ENCODE measurements at regions not wholly inside any gene's neighbourhood (a gene's known extent, or its start where the extent isn't known, plus 50 kb on each side); places are given as distances from the start of the nearest gene placed in this dataset.

DNA sequence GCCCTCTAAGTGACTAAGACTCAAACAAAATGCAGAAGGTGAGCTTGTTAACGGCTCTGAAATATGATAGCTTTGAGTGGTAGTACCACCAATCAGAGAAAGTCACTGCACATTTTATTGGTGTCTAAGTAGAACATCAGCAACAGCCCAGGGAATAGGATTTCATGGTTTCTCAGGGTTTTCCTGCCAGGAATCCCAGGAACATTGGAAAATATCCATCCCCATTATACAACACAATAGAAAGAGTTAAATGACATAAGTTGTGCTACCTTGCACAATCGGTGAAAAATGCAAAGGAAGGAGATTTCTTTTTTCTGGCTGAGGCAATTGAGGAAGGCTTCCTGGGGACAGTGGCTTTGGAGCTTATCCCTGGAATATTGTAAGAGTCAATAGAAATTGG, 283.1 kb downstream of the HLX start:
- Histone ChIP-seq H3K36me3 (no peaks in the 10 kb centered on the region), H3K4me3 (no peak overlapping the region), H3K27ac (no peak overlapping the region), H3K4me1 (peaks cover 2 to 64% (median 32%) of the 10 kb centered on the region in 6 donors), H3K9me3 (no peaks in the 10 kb centered on the region), H3K27me3 (replicated peaks in 1 of 7) (peaks cover 0 to 8% (median 0%) of the 10 kb centered on the region in 7 donors)
- intact Hi-C loops (cut with DNase I; ENCODE audit: low total_unique reads), result no loop called here
- TF ChIP-seq POLR2AphosphoS5 (IDR thresholded peaks at IDR 0.05), result no peak
- TF ChIP-seq, protein P1, sequence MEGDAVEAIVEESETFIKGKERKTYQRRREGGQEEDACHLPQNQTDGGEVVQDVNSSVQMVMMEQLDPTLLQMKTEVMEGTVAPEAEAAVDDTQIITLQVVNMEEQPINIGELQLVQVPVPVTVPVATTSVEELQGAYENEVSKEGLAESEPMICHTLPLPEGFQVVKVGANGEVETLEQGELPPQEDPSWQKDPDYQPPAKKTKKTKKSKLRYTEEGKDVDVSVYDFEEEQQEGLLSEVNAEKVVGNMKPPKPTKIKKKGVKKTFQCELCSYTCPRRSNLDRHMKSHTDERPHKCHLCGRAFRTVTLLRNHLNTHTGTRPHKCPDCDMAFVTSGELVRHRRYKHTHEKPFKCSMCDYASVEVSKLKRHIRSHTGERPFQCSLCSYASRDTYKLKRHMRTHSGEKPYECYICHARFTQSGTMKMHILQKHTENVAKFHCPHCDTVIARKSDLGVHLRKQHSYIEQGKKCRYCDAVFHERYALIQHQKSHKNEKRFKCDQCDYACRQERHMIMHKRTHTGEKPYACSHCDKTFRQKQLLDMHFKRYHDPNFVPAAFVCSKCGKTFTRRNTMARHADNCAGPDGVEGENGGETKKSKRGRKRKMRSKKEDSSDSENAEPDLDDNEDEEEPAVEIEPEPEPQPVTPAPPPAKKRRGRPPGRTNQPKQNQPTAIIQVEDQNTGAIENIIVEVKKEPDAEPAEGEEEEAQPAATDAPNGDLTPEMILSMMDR (IDR thresholded peaks at IDR 0.05 in 8 of 11, conservative IDR thresholded peaks at IDR 0.05 in 3 of 11), result no peak
- TF ChIP-seq POLR2A (IDR thresholded peaks at IDR 0.05), result no peak
- DNase-seq, result no peak
- WGBS, 5 donors, result 61 to 84% (median 76%) methylated on average over 2 of the region's 2 CpGs

DNA sequence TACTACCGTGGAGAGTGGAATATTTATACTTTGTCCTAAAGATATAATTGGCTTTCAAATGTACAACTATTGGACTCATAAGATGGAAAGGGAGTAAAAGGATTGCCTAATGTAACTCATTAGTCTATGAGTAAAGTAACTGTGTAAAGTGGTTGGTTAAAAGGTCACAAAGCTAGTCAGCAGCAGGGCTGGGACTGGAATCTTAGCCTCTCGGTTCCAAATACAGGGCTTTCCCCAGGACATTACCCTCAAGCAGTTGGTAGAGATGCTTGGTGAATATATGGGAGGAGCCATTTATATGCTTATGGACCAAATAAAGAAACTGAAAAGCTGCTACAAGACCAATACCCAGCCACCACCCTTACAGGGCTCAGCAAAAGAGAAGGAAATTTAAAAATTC, 283.7 kb downstream of the HLX start:
- Histone ChIP-seq H3K27me3 (replicated peaks in 1 of 7) (peaks cover 0 to 8% (median 0%) of the 10 kb centered on the region in 7 donors), H3K36me3 (no peaks in the 10 kb centered on the region), H3K4me1 (peaks cover 2 to 64% (median 31%) of the 10 kb centered on the region in 6 donors), H3K27ac (no peak overlapping the region), H3K9me3 (no peaks in the 10 kb centered on the region), H3K4me3 (no peak overlapping the region)
- no peak for DNase-seq
- TF ChIP-seq POLR2A (IDR thresholded peaks at IDR 0.05) (no peak), POLR2AphosphoS5 (IDR thresholded peaks at IDR 0.05) (no peak)
- TF ChIP-seq, protein P1 (IDR thresholded peaks at IDR 0.05 in 8 of 11, conservative IDR thresholded peaks at IDR 0.05 in 3 of 11), result no peak
- intact Hi-C loops (cut with DNase I; ENCODE audit: low total_unique reads), result no loop called here
- 64 to 91% (median 83%) methylated on average over 2 of the region's 2 CpGs for WGBS, 5 donors

DNA sequence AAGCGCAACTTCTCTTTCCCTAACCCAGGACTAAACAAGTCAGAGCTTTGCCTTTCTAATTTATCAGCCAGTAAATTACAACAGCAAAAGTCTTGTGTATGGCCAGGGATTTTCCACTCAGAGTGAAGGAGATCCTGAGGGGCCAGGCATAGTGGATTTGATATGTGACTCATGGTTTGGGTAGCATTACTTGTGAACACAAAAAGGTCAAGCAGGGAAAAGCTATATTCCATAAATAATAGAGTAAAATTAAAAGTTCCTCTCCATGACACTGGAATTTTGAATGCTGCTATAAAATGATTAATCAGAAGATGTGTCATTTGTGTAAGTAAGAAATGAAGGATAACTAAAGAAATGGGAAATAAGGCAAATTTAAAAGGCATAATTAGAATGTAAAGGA, 284.8 kb downstream of the HLX start:
- H3K27ac ChIP-seq, result no peak overlapping the region
- H3K27me3 ChIP-seq (replicated peaks in 1 of 7), result peaks cover 0 to 8% (median 0%) of the 10 kb centered on the region in 7 donors
- intact Hi-C loops (cut with DNase I; ENCODE audit: low total_unique reads), result no loop called here
- no peak for DNase-seq
- no peaks in the 10 kb centered on the region for H3K9me3 ChIP-seq
- H3K36me3 ChIP-seq, result no peaks in the 10 kb centered on the region
- no peak overlapping the region for H3K4me3 ChIP-seq
- 83 to 100% (median 96%) methylated on average over 1 of the region's 1 CpG for WGBS, 5 donors
- H3K4me1 ChIP-seq, result peaks cover 2 to 67% (median 32%) of the 10 kb centered on the region in 6 donors
- TF ChIP-seq POLR2AphosphoS5 (IDR thresholded peaks at IDR 0.05) (no peak), POLR2A (IDR thresholded peaks at IDR 0.05) (no peak)
- TF ChIP-seq, protein P1 (IDR thresholded peaks at IDR 0.05 in 8 of 11, conservative IDR thresholded peaks at IDR 0.05 in 3 of 11), result no peak

DNA sequence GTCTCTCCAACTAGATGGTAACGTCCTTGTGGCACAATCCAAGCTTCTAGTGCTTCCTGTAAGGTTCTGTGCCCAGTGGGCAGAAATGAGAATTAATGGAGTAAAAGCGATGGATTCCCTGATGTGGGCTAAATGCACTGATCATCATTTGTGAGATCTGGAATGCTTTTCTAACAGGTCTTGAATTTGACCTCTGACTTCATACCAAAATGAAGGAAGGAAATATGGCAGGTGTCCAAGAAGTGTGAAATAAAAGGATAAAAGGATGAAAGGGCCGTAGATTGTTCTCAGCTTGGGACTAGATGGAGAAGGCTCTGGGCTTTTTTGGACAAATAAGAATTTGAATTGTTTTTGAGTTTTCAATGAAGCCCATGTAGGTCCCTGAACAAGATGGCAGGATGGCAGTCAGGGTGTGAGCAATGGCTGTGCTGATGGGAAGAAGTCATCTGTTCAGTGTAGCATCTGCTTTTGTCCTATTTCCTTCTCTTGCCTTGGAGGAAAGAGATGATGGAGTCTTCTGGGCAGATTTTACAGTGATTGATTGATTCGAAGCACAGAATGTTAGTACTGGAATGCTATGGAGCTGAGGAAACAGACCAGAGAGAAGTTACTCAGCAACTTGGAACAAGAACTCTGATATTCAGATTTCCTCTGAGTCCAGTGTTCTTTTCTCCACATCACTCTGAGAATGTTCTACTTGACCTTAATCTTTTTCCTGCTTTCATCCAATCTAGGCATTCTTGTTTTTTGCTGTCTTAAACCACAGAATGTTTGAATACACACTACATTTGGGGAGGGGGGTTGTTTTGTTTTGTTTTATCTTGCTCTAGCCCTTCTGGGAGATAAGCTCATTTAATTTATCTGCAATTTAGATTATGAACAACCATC, 286.0 kb downstream of the HLX start:
- no peaks in the 10 kb centered on the region for H3K9me3 ChIP-seq
- H3K27ac ChIP-seq, result no peak overlapping the region
- peaks cover 2 to 67% (median 32%) of the 10 kb centered on the region in 6 donors for H3K4me1 ChIP-seq
- no peaks in the 10 kb centered on the region for H3K36me3 ChIP-seq
- intact Hi-C loops (cut with DNase I; ENCODE audit: low total_unique reads), result no loop called here
- WGBS, 5 donors, result 65 to 87% (median 73%) methylated on average over 4 of the region's 4 CpGs
- DNase-seq, result no peak
- peaks cover 0 to 8% (median 0%) of the 10 kb centered on the region in 7 donors for H3K27me3 ChIP-seq (replicated peaks in 1 of 7)
- no peak overlapping the region for H3K4me3 ChIP-seq
- no peak for TF ChIP-seq POLR2AphosphoS5 (IDR thresholded peaks at IDR 0.05)
- TF ChIP-seq, protein P1 (IDR thresholded peaks at IDR 0.05 in 8 of 11, conservative IDR thresholded peaks at IDR 0.05 in 3 of 11), result no peak
- TF ChIP-seq POLR2A (IDR thresholded peaks at IDR 0.05), result no peak

Data from spleen (tissue), 11 donors.